ENCODE measurements at regions not wholly inside any gene's neighbourhood (a gene's known extent, or its start where the extent isn't known, plus 50 kb on each side); places are given as distances from the start of the nearest gene placed in this dataset.

- Mint-ChIP-seq H3K4me3 (no peak overlapping the region), H3K36me3 (peaks cover 0 to 19% (median 4%) of the 10 kb centered on the region in 5 donors), H3K27me3 (peaks cover 4 to 68% (median 40%) of the 10 kb centered on the region in 5 donors), H3K4me1 (peaks cover 0 to 2% (median 0%) of the 10 kb centered on the region in 7 donors), H3K9me3 (peaks cover 0 to 8% (median 0%) of the 10 kb centered on the region in 11 donors), H3K27ac (no peak overlapping the region)
- CTCF ChIA-PET: no interaction called here
- Histone ChIP-seq H3K27ac (ENCODE audit: low read depth, low read length) (no peak overlapping the region), H3K4me3 (ENCODE audit: low read length) (no peak overlapping the region), H3K27me3 (ENCODE audit: control insufficient read depth in 2 of 2, insufficient read depth in 2 of 2, low read length in 2 of 2) (no peaks in the 10 kb centered on the region), H3K4me1 (ENCODE audit: control insufficient read depth in 2 of 2, insufficient read depth in 2 of 2, low read length in 2 of 2) (no peaks in the 10 kb centered on the region), H3K9me3 (ENCODE audit: control insufficient read depth in 2 of 3, low read length in 3 of 3) (no peaks in the 10 kb centered on the region), H3K36me3 (ENCODE audit: control insufficient read depth in 2 of 3, insufficient read depth in 3 of 3, low read length in 3 of 3) (no peaks in the 10 kb centered on the region)
- POLR2A ChIA-PET: interaction anchor here (0.5 kb wide), 1 partner anchor 68 kb away, joined by 3 read pairs; no protein-coding TSS in a partner anchor
- DNase-seq (no peak), ATAC-seq (no peak)
- intact Hi-C loops (cut with micrococcal nuclease): no loop called here
Observed at GRCh38 chr6:169884158-169884557, 132.7 kb downstream of the ERMARD start.

GRCh38 chr6:169883316-169883715, 131.9 kb downstream of the ERMARD start:
- Histone ChIP-seq H3K27ac (ENCODE audit: low read depth, low read length) (no peak overlapping the region), H3K4me3 (ENCODE audit: low read length) (no peak overlapping the region), H3K36me3 (ENCODE audit: control insufficient read depth in 2 of 3, insufficient read depth in 3 of 3, low read length in 3 of 3) (no peaks in the 10 kb centered on the region), H3K27me3 (ENCODE audit: control insufficient read depth in 2 of 2, insufficient read depth in 2 of 2, low read length in 2 of 2) (no peaks in the 10 kb centered on the region), H3K4me1 (ENCODE audit: control insufficient read depth in 2 of 2, insufficient read depth in 2 of 2, low read length in 2 of 2) (no peaks in the 10 kb centered on the region), H3K9me3 (ENCODE audit: control insufficient read depth in 2 of 3, low read length in 3 of 3) (no peaks in the 10 kb centered on the region)
- H3K27ac Mint-ChIP-seq: no peak overlapping the region
- peaks cover 0 to 19% (median 4%) of the 10 kb centered on the region in 5 donors for H3K36me3 Mint-ChIP-seq
- peaks cover 0 to 8% (median 0%) of the 10 kb centered on the region in 11 donors for H3K9me3 Mint-ChIP-seq
- DNase-seq: no peak
- no peak overlapping the region for H3K4me3 Mint-ChIP-seq
- peaks cover 8 to 70% (median 45%) of the 10 kb centered on the region in 5 donors for H3K27me3 Mint-ChIP-seq
- ChIA-PET CTCF (no interaction called here), POLR2A (no interaction called here)
- no peak for ATAC-seq
- intact Hi-C loops (cut with micrococcal nuclease): no loop called here
- H3K4me1 Mint-ChIP-seq: peaks cover 0 to 2% (median 0%) of the 10 kb centered on the region in 7 donors

- no peaks in the 10 kb centered on the region for H3K36me3 ChIP-seq (ENCODE audit: control insufficient read depth in 2 of 3, insufficient read depth in 3 of 3, low read length in 3 of 3)
- no peaks in the 10 kb centered on the region for H3K27me3 ChIP-seq (ENCODE audit: control insufficient read depth in 2 of 2, insufficient read depth in 2 of 2, low read length in 2 of 2)
- POLR2A ChIA-PET: no interaction called here
- no peak overlapping the region for H3K4me3 ChIP-seq (ENCODE audit: low read length)
- Mint-ChIP-seq H3K9me3 (peaks cover 0 to 8% (median 0%) of the 10 kb centered on the region in 11 donors), H3K27me3 (peaks cover 10 to 71% (median 39%) of the 10 kb centered on the region in 5 donors), H3K4me1 (peaks cover 0 to 2% (median 0%) of the 10 kb centered on the region in 7 donors), H3K36me3 (peaks cover 0 to 19% (median 3%) of the 10 kb centered on the region in 5 donors), H3K27ac (no peak overlapping the region), H3K4me3 (no peak overlapping the region)
- intact Hi-C loops (cut with micrococcal nuclease): no loop called here
- H3K9me3 ChIP-seq (ENCODE audit: control insufficient read depth in 2 of 3, low read length in 3 of 3): no peaks in the 10 kb centered on the region
- no peak for ATAC-seq
- no peak overlapping the region for H3K27ac ChIP-seq (ENCODE audit: low read depth, low read length)
- H3K4me1 ChIP-seq (ENCODE audit: control insufficient read depth in 2 of 2, insufficient read depth in 2 of 2, low read length in 2 of 2): no peaks in the 10 kb centered on the region
- DNase-seq: no peak
- CTCF ChIA-PET: no interaction called here
Observed at GRCh38 chr6:169881976-169882375, 130.6 kb downstream of the ERMARD start.

- H3K4me1 Mint-ChIP-seq: peaks cover 0 to 2% (median 0%) of the 10 kb centered on the region in 7 donors
- POLR2A ChIA-PET: no interaction called here
- no peaks in the 10 kb centered on the region for H3K27me3 ChIP-seq (ENCODE audit: control insufficient read depth in 2 of 2, insufficient read depth in 2 of 2, low read length in 2 of 2)
- H3K36me3 Mint-ChIP-seq: peaks cover 0 to 19% (median 3%) of the 10 kb centered on the region in 5 donors
- H3K4me3 ChIP-seq (ENCODE audit: low read length): no peak overlapping the region
- no peaks in the 10 kb centered on the region for H3K9me3 ChIP-seq (ENCODE audit: control insufficient read depth in 2 of 3, low read length in 3 of 3)
- DNase-seq: no peak
- H3K27me3 Mint-ChIP-seq: peaks cover 15 to 69% (median 36%) of the 10 kb centered on the region in 5 donors
- CTCF ChIA-PET: no interaction called here
- H3K27ac Mint-ChIP-seq: no peak overlapping the region
- peaks cover 0 to 8% (median 0%) of the 10 kb centered on the region in 11 donors for H3K9me3 Mint-ChIP-seq
- H3K36me3 ChIP-seq (ENCODE audit: control insufficient read depth in 2 of 3, insufficient read depth in 3 of 3, low read length in 3 of 3): no peaks in the 10 kb centered on the region
- no peak for ATAC-seq
- intact Hi-C loops (cut with micrococcal nuclease): no loop called here
- H3K4me1 ChIP-seq (ENCODE audit: control insufficient read depth in 2 of 2, insufficient read depth in 2 of 2, low read length in 2 of 2): no peaks in the 10 kb centered on the region
- H3K27ac ChIP-seq (ENCODE audit: low read depth, low read length): no peak overlapping the region
- no peak overlapping the region for H3K4me3 Mint-ChIP-seq
Observed at GRCh38 chr6:169881398-169881797, 130.0 kb downstream of the ERMARD start.

GRCh38 chr6:169880516-169880915, 129.1 kb downstream of the ERMARD start:
- Mint-ChIP-seq H3K4me1 (peaks cover 0 to 2% (median 0%) of the 10 kb centered on the region in 7 donors), H3K27me3 (peaks cover 21 to 67% (median 36%) of the 10 kb centered on the region in 5 donors), H3K9me3 (peaks cover 0 to 13% (median 2%) of the 10 kb centered on the region in 11 donors), H3K27ac (no peak overlapping the region), H3K4me3 (no peak overlapping the region), H3K36me3 (peaks cover 0 to 19% (median 0%) of the 10 kb centered on the region in 5 donors)
- Histone ChIP-seq H3K4me1 (ENCODE audit: control insufficient read depth in 2 of 2, insufficient read depth in 2 of 2, low read length in 2 of 2) (no peaks in the 10 kb centered on the region), H3K27ac (ENCODE audit: low read depth, low read length) (no peak overlapping the region), H3K27me3 (ENCODE audit: control insufficient read depth in 2 of 2, insufficient read depth in 2 of 2, low read length in 2 of 2) (no peaks in the 10 kb centered on the region), H3K36me3 (ENCODE audit: control insufficient read depth in 2 of 3, insufficient read depth in 3 of 3, low read length in 3 of 3) (no peaks in the 10 kb centered on the region), H3K9me3 (ENCODE audit: control insufficient read depth in 2 of 3, low read length in 3 of 3) (no peaks in the 10 kb centered on the region), H3K4me3 (ENCODE audit: low read length) (no peak overlapping the region)
- ChIA-PET CTCF (no interaction called here), POLR2A (no interaction called here)
- DNase-seq (no peak), ATAC-seq (no peak)
- intact Hi-C loops (cut with micrococcal nuclease): no loop called here

- Mint-ChIP-seq H3K4me1 (peaks cover 0 to 27% (median 6%) of the 10 kb centered on the region in 7 donors), H3K27ac (no peak overlapping the region), H3K4me3 (no peak overlapping the region), H3K9me3 (peaks cover 0 to 1% (median 0%) of the 10 kb centered on the region in 11 donors), H3K36me3 (no peaks in the 10 kb centered on the region), H3K27me3 (peaks cover 0 to 4% (median 0%) of the 10 kb centered on the region in 5 donors)
- Histone ChIP-seq H3K36me3 (ENCODE audit: control insufficient read depth in 2 of 3, insufficient read depth in 3 of 3, low read length in 3 of 3) (no peaks in the 10 kb centered on the region), H3K27me3 (ENCODE audit: control insufficient read depth in 2 of 2, insufficient read depth in 2 of 2, low read length in 2 of 2) (no peaks in the 10 kb centered on the region), H3K4me3 (ENCODE audit: low read length) (no peak overlapping the region), H3K9me3 (ENCODE audit: control insufficient read depth in 2 of 3, low read length in 3 of 3) (no peaks in the 10 kb centered on the region), H3K27ac (ENCODE audit: low read depth, low read length) (no peak overlapping the region), H3K4me1 (ENCODE audit: control insufficient read depth in 2 of 2, insufficient read depth in 2 of 2, low read length in 2 of 2) (peaks cover 8 to 12% of the 10 kb centered on the region in 2 donors)
- POLR2A ChIA-PET: no interaction called here
- intact Hi-C loops (cut with micrococcal nuclease): no loop called here
- DNase-seq: no peak
- ATAC-seq: no peak
- CTCF ChIA-PET: interaction anchor here (2.5 kb wide), 1 partner anchor 80 kb away, joined by 13 read pairs; no protein-coding TSS in a partner anchor
Observed at GRCh38 chr6:169869301-169869700, 117.9 kb downstream of the ERMARD start.

- H3K9me3 ChIP-seq (ENCODE audit: control insufficient read depth in 2 of 3, low read length in 3 of 3): no peaks in the 10 kb centered on the region
- peak in 7 of 9 donors; percentile 8 to 62 (median 52) for DNase-seq
- POLR2A ChIA-PET: no interaction called here
- H3K36me3 ChIP-seq (ENCODE audit: control insufficient read depth in 2 of 3, insufficient read depth in 3 of 3, low read length in 3 of 3): no peaks in the 10 kb centered on the region
- peaks cover 8 to 12% of the 10 kb centered on the region in 2 donors for H3K4me1 ChIP-seq (ENCODE audit: control insufficient read depth in 2 of 2, insufficient read depth in 2 of 2, low read length in 2 of 2)
- Mint-ChIP-seq H3K9me3 (peaks cover 0 to 5% (median 0%) of the 10 kb centered on the region in 11 donors), H3K27me3 (peaks cover 0 to 4% (median 0%) of the 10 kb centered on the region in 5 donors), H3K4me1 (peaks cover 0 to 33% (median 8%) of the 10 kb centered on the region in 7 donors), H3K4me3 (peak overlapping the region in 5 of 10 donors; percentile 32 to 58 (median 46)), H3K27ac (peak overlapping the region in 2 of 9 donors; percentile 29 to 66), H3K36me3 (no peaks in the 10 kb centered on the region)
- H3K27me3 ChIP-seq (ENCODE audit: control insufficient read depth in 2 of 2, insufficient read depth in 2 of 2, low read length in 2 of 2): no peaks in the 10 kb centered on the region
- peak; percentile 78 for ATAC-seq
- no peak overlapping the region for H3K27ac ChIP-seq (ENCODE audit: low read depth, low read length)
- H3K4me3 ChIP-seq (ENCODE audit: low read length): no peak overlapping the region
- intact Hi-C loops (cut with micrococcal nuclease): no loop called here
- CTCF ChIA-PET: interaction anchor here (0.5 to 2.5 kb wide), 2 partner anchors 10 to 81 kb away, joined by 3 to 13 read pairs; no protein-coding TSS in a partner anchor
Observed at GRCh38 chr6:169868458-169868857, 117.0 kb downstream of the ERMARD start.

All from naive thymus-derived CD4-positive, alpha-beta T cell (primary cell).